Right atrium auricular region (tissue), 2 donors: ENCODE measurements at regions not wholly inside any gene's neighbourhood (a gene's known extent, or its start where the extent isn't known, plus 50 kb on each side); places are given as distances from the start of the nearest gene placed in this dataset.

Experiments
- DNase-seq: peaks from one replicate; pipeline ENCODE4 v3.0.0-alpha.2; 2019; ENCODE audit warnings: low spot score
- H3K27ac ChIP-seq, 2 donors: fragments of 200-600 bp; sonication (generic); 1 replicate in 1 of 2; 2 replicates in 1 of 2; pipeline ENCODE4 v1.5.1; 2016 to 2019
- H3K27me3 ChIP-seq, 2 donors: fragments of 200-600 bp; sonication (generic); one replicate each; pipeline versions ENCODE4 v1.5.1 to v1.6.0; 2017 to 2019
- H3K36me3 ChIP-seq: fragments of 200-600 bp; sonication (generic); one replicate; pipeline ENCODE4 v1.5.1; 2016
- H3K4me1 ChIP-seq, 2 donors: fragments of 200-600 bp; sonication (generic); one replicate each; pipeline versions ENCODE4 v1.5.1 to v1.6.0; 2017 to 2019
- H3K4me3 ChIP-seq, 2 donors: fragments of 200-600 bp; sonication (generic); 1 replicate in 1 of 2; 2 replicates in 1 of 2; pipeline ENCODE4 v1.5.1; 2017 to 2019; ENCODE audit warnings: mild to moderate bottlenecking in 1 of 2, moderate library complexity in 1 of 2
- H3K9me3 ChIP-seq, 2 donors: fragments of 200-600 bp; sonication (generic); one replicate each; pipeline ENCODE4 v1.5.1; 2019
- CTCF ChIP-seq, 2 donors: fragments of 200-600 bp; sonication (generic); IDR thresholded peaks; one replicate each; pipeline ENCODE4 v1.5.1; 2019; ENCODE audit warnings: antibody characterized with exemption in 2 of 2

GRCh38 chr1:234683127-234683860, 73.3 kb upstream of the IRF2BP2 start:
- H3K4me1 ChIP-seq: peaks cover 0 to 15% of the 10 kb centered on the region in 2 donors
- no peaks in the 10 kb centered on the region for H3K36me3 ChIP-seq
- H3K9me3 ChIP-seq: peaks cover 0 to 10% of the 10 kb centered on the region in 2 donors
- H3K27ac ChIP-seq: peak overlapping the region; percentile 30 to 65
- no peak overlapping the region for H3K4me3 ChIP-seq
- no peak for DNase-seq
- no peaks in the 10 kb centered on the region for H3K27me3 ChIP-seq
- no peak for TF ChIP-seq CTCF (IDR thresholded peaks at IDR 0.05)

GRCh38 chr1:234681990-234682389, 72.0 kb upstream of the IRF2BP2 start:
- peaks cover 0 to 15% of the 10 kb centered on the region in 2 donors for H3K4me1 ChIP-seq
- no peaks in the 10 kb centered on the region for H3K36me3 ChIP-seq
- no peaks in the 10 kb centered on the region for H3K27me3 ChIP-seq
- H3K9me3 ChIP-seq: peaks cover 0 to 10% of the 10 kb centered on the region in 2 donors
- DNase-seq: no peak
- H3K4me3 ChIP-seq: no peak overlapping the region
- H3K27ac ChIP-seq: no peak overlapping the region
- no peak for TF ChIP-seq CTCF (IDR thresholded peaks at IDR 0.05)

- no peaks in the 10 kb centered on the region for H3K27me3 ChIP-seq
- H3K4me3 ChIP-seq: no peak overlapping the region
- H3K36me3 ChIP-seq: no peaks in the 10 kb centered on the region
- peaks cover 0 to 6% of the 10 kb centered on the region in 2 donors for H3K9me3 ChIP-seq
- TF ChIP-seq CTCF (IDR thresholded peaks at IDR 0.05): no peak
- peaks cover 0 to 15% of the 10 kb centered on the region in 2 donors for H3K4me1 ChIP-seq
- H3K27ac ChIP-seq: no peak overlapping the region
- DNase-seq: no peak
Measured at GRCh38 chr1:234681065-234681464, 71.1 kb upstream of the IRF2BP2 start.

- H3K27me3 ChIP-seq: no peaks in the 10 kb centered on the region
- H3K4me3 ChIP-seq: no peak overlapping the region
- no peak overlapping the region for H3K27ac ChIP-seq
- no peak for DNase-seq
- no peaks in the 10 kb centered on the region for H3K36me3 ChIP-seq
- no peaks in the 10 kb centered on the region for H3K9me3 ChIP-seq
- peaks cover 0 to 15% of the 10 kb centered on the region in 2 donors for H3K4me1 ChIP-seq
- no peak for TF ChIP-seq CTCF (IDR thresholded peaks at IDR 0.05)
Measured at GRCh38 chr1:234680331-234680904, 70.4 kb upstream of the IRF2BP2 start.

- TF ChIP-seq CTCF (IDR thresholded peaks at IDR 0.05): no peak
- Histone ChIP-seq H3K4me3 (peak overlapping the region; percentile 28 to 44), H3K27ac (peak overlapping the region; percentile 49 to 58), H3K36me3 (no peaks in the 10 kb centered on the region), H3K4me1 (no peaks in the 10 kb centered on the region), H3K27me3 (no peaks in the 10 kb centered on the region), H3K9me3 (no peaks in the 10 kb centered on the region)
- DNase-seq: peak; percentile 83
Measured at GRCh38 chr1:234676103-234676594, 66.2 kb upstream of the IRF2BP2 start.
